GM12878 (cell line): ENCODE measurements at regions not wholly inside any gene's neighbourhood (a gene's known extent, or its start where the extent isn't known, plus 50 kb on each side); places are given as distances from the start of the nearest gene placed in this dataset.

Experiments used
- ATAC-seq: fragments of 200-7000 bp; cut with Tn5 transposase; 3 replicates; pipeline ENCODE4 v1.9.1; 2020; ENCODE audit warnings: mild to moderate bottlenecking, moderate library complexity
- BruUV-seq: library from RNA; stranded (reverse); fragments of 400-500 nt; replicated peaks from 2 replicates; lab custom pipeline; 2021; lab: Mats Ljungman, UMichigan
- CTCF ChIA-PET: fragments of 300-600 bp; sonication (Branson Sonifier 250); formaldehyde crosslinking; extraction: SDS; loops from one replicate; lab custom pipeline; 2021; ENCODE audit warnings: inconsistent platforms; lab: Yijun Ruan, JAX
- POLR2A ChIA-PET: fragments of 350-600 bp; formaldehyde crosslinking; extraction: SDS; loops from one replicate; lab custom pipeline; 2021; ENCODE audit warnings: inconsistent platforms; lab: Charles Lee
- RAD21 ChIA-PET: fragments of 300-600 bp; sonication (Branson Sonifier 250); formaldehyde crosslinking; loops from one replicate; lab custom pipeline; 2023; ENCODE audit warnings: antibody characterized with exemption; ENCODE audit not compliant: unreplicated experiment; lab: Charles Lee
- SMC1A ChIA-PET: fragments of 300-600 bp; sonication (Branson Sonifier 250); formaldehyde crosslinking; loops from one replicate; lab custom pipeline; 2023; ENCODE audit not compliant: unreplicated experiment, uncharacterized antibody; lab: Charles Lee
- DNase-seq: peaks from one replicate; pipeline ENCODE4 v3.0.0-alpha.2; 2011; ENCODE audit warnings: low read depth, low spot score
- FAIRE-seq: peaks from 3 replicates; lab custom pipeline; 2011; peaks lifted over from hg19 to GRCh38; lab: Jason Lieb, UNC
- H2AFZ ChIP-seq: 2 replicates; pipeline ENCODE4 v1.6.0; 2011; ENCODE audit warnings: low read depth, low read length, control low read depth; ENCODE audit not compliant: control insufficient read depth
- H3K27ac ChIP-seq: 2 replicates; pipeline ENCODE4 v1.5.1; 2011; ENCODE audit warnings: control low read depth; ENCODE audit not compliant: control insufficient read depth, insufficient read depth
- H3K27me3 ChIP-seq, 2 experiments: replicated peaks in 1 of 2; 2 replicates each; pipeline versions ENCODE4 v1.6.0 to v1.6.1; 2011; ENCODE audit warnings: low read length in 1 of 2; ENCODE audit not compliant: control insufficient read depth in 2 of 2, insufficient read depth in 2 of 2
- H3K36me3 ChIP-seq, 2 experiments: 2 replicates each; pipeline ENCODE4 v1.5.1; 2011; ENCODE audit warnings: low read length in 1 of 2; ENCODE audit not compliant: control insufficient read depth in 2 of 2, insufficient read depth in 2 of 2
- H3K4me1 ChIP-seq: 2 replicates; pipeline ENCODE4 v1.6.1; 2011; ENCODE audit warnings: mild to moderate bottlenecking, low read length, moderate library complexity, mixed read lengths; ENCODE audit not compliant: control insufficient read depth, insufficient read depth
- H3K4me2 ChIP-seq: 2 replicates; pipeline ENCODE4 v1.6.0; 2011; ENCODE audit warnings: control low read depth; ENCODE audit not compliant: control insufficient read depth, insufficient read depth
- H3K4me3 ChIP-seq: fragments of 200-600 bp; sonication (generic); 2 replicates; pipeline ENCODE4 v1.5.1; 2016
- H3K79me2 ChIP-seq: 2 replicates; pipeline ENCODE4 v1.6.0; 2011; ENCODE audit warnings: low read length; ENCODE audit not compliant: control insufficient read depth, insufficient read depth
- H3K9ac ChIP-seq: 2 replicates; pipeline ENCODE4 v1.8.0; 2011; ENCODE audit warnings: low read length, control low read depth, mixed read lengths; ENCODE audit not compliant: control insufficient read depth, insufficient read depth
- H3K9me3 ChIP-seq: replicated peaks from 3 replicates; pipeline ENCODE4 v1.5.1; 2011; ENCODE audit warnings: mild to moderate bottlenecking, low read length; ENCODE audit not compliant: control insufficient read depth, insufficient read depth
- H4K20me1 ChIP-seq: 2 replicates; pipeline ENCODE4 v1.6.0; 2011; ENCODE audit not compliant: control insufficient read depth, insufficient read depth
- CREM ChIP-seq: IDR thresholded peaks from 2 replicates; pipeline ENCODE4 v1.6.1; 2014; ENCODE audit warnings: antibody characterized with exemption, low read depth
- EED ChIP-seq: sonication (generic); IDR thresholded peaks from 2 replicates; pipeline ENCODE4 v1.6.1; 2016; ENCODE audit warnings: antibody characterized with exemption, low read depth
- IRF3 ChIP-seq: fragments of 450-650 bp; IDR thresholded peaks from 2 replicates; pipeline ENCODE4 v1.6.1; 2014; ENCODE audit warnings: mild to moderate bottlenecking
- PKNOX1 ChIP-seq: fragments of 450-650 bp; IDR thresholded peaks from 2 replicates; pipeline ENCODE4 v1.6.1; 2016; ENCODE audit warnings: mild to moderate bottlenecking
- POLR2AphosphoS2 ChIP-seq: IDR thresholded peaks from 2 replicates; pipeline ENCODE4 v1.6.1; 2011; ENCODE audit warnings: low read depth, mild to moderate bottlenecking, low read length, improper control_type of control experiment, moderate library complexity
- SIN3A ChIP-seq: IDR thresholded peaks from 2 replicates; pipeline ENCODE4 v1.6.1; 2012; ENCODE audit warnings: low read depth, low read length, improper control_type of control experiment
- TARDBP ChIP-seq: IDR thresholded peaks from 2 replicates; pipeline ENCODE4 v1.6.1; 2016; ENCODE audit warnings: borderline replicate concordance
- YBX1 ChIP-seq: fragments of 450-650 bp; IDR thresholded peaks from 2 replicates; pipeline ENCODE4 v1.6.1; 2016; ENCODE audit warnings: antibody characterized with exemption
- WGBS: methylation state at CpG from one replicate; pipeline ENCODE4 v1.1.6; 2016; ENCODE audit warnings: low lambda C conversion rate; ENCODE audit not compliant: insufficient replicate concordance, insufficient coverage; ENCODE audit errors: missing lambda C conversion rate; 5-methylcytosine and 5-hydroxymethylcytosine counted together
- in situ Hi-C: fragments of 300-500 bp; cut with MboI; formaldehyde crosslinking; loops from 9 replicates; pipeline ENCODE4 v1.14.3; 2018; ENCODE audit warnings: mixed read lengths
- intact Hi-C: fragments of 100-400 bp; cut with micrococcal nuclease; formaldehyde crosslinking; loops from one replicate; pipeline ENCODE4 v1.14.2; 2022; ENCODE audit not compliant: unreplicated experiment

GRCh38 chr17:63106050-63106449 is 140.0 kb downstream of the TANC2 start (continued):
- TF ChIP-seq PKNOX1 (no peak), YBX1 (no peak), TARDBP (no peak), CREM (no peak), EED (no peak), SIN3A (no peak), IRF3 (no peak)

GRCh38 chr17:63109661-63110060 is 143.6 kb downstream of the TANC2 start:
- TF ChIP-seq POLR2AphosphoS2 = no peak
- ChIA-PET RAD21 (no interaction called here), SMC1A (interaction anchor here (1.5 kb wide), 1 partner anchor 12 kb away, joined by 4 read pairs; no protein-coding TSS in a partner anchor), CTCF (interaction anchor here (1.1 kb wide), 1 partner anchor 297 kb away, joined by 5 read pairs; no protein-coding TSS in a partner anchor), POLR2A (no interaction called here)
- in situ Hi-C loops (no loop called here), intact Hi-C loops (no loop called here)
- no peak for DNase-seq
- Histone ChIP-seq H3K4me3 (no peak overlapping the region), H4K20me1 (no peaks in the 10 kb centered on the region), H2AFZ (no peak overlapping the region), H3K9ac (no peak overlapping the region), H3K27me3 (no peaks in the 10 kb centered on the region), H3K27ac (no peak overlapping the region), H3K4me2 (no peak overlapping the region), H3K4me1 (no peaks in the 10 kb centered on the region), H3K9me3 (no peaks in the 10 kb centered on the region), H3K79me2 (no peaks in the 10 kb centered on the region), H3K36me3 (no peaks in the 10 kb centered on the region)
- no peak for ATAC-seq
- no peak for FAIRE-seq
- WGBS = 10% methylated on average over 2 of the region's 2 CpGs
- BruUV-seq = no TSS peak
